Loucy (cell line): ENCODE measurements at regions not wholly inside any gene's neighbourhood (a gene's known extent, or its start where the extent isn't known, plus 50 kb on each side); places are given as distances from the start of the nearest gene placed in this dataset.

ENCODE experiments used
- H2AFZ ChIP-seq: fragments of 200-600 bp; sonication (generic); 2 replicates; pipeline ENCODE4 v1.6.0; 2016; ENCODE audit warnings: antibody characterized with exemption, mild to moderate bottlenecking, low read length, moderate library complexity
- H3F3A ChIP-seq: fragments of 200-600 bp; 2 replicates; pipeline ENCODE4 v1.6.0; 2016; ENCODE audit warnings: antibody characterized with exemption, low read depth, mild to moderate bottlenecking
- H3K27me3 ChIP-seq: fragments of 200-600 bp; sonication (generic); 2 replicates; pipeline ENCODE4 v1.6.1; 2014; ENCODE audit warnings: low read length, mild to moderate bottlenecking; ENCODE audit not compliant: insufficient read depth, poor library complexity, severe bottlenecking
- H3K36me3 ChIP-seq: fragments of 200-600 bp; sonication (generic); 2 replicates; pipeline ENCODE4 v1.6.1; 2016; ENCODE audit warnings: low read length; ENCODE audit not compliant: insufficient read depth
- H3K4me1 ChIP-seq: fragments of 200-600 bp; sonication (generic); 2 replicates; pipeline ENCODE4 v1.5.1; 2014; ENCODE audit warnings: low read length, mild to moderate bottlenecking; ENCODE audit not compliant: insufficient read depth, poor library complexity, severe bottlenecking
- H3K4me2 ChIP-seq: fragments of 200-600 bp; sonication (generic); 2 replicates; pipeline ENCODE4 v1.6.0; 2014; ENCODE audit warnings: antibody characterized with exemption, low read length, low read depth, mild to moderate bottlenecking; ENCODE audit not compliant: poor library complexity, severe bottlenecking
- H3K4me3 ChIP-seq: fragments of 200-600 bp; sonication (generic); 2 replicates; pipeline ENCODE4 v1.5.1; 2014; ENCODE audit warnings: low read length, mild to moderate bottlenecking, mixed read lengths; ENCODE audit not compliant: poor library complexity, severe bottlenecking
- H3K79me2 ChIP-seq: fragments of 200-600 bp; sonication (generic); 2 replicates; pipeline ENCODE4 v1.6.1; 2014; ENCODE audit warnings: low read length; ENCODE audit not compliant: insufficient read depth
- H3K9ac ChIP-seq: fragments of 200-600 bp; sonication (generic); 2 replicates; pipeline ENCODE4 v1.6.0; 2014; ENCODE audit warnings: mild to moderate bottlenecking, low read depth, low read length, moderate library complexity; ENCODE audit not compliant: poor library complexity, severe bottlenecking
- H3K9me2 ChIP-seq: fragments of 200-600 bp; sonication (generic); replicated peaks from 2 replicates; pipeline ENCODE4 v1.6.1; 2016; ENCODE audit warnings: low read depth, low read length, mixed read lengths
- H3K9me3 ChIP-seq: fragments of 200-600 bp; sonication (generic); 2 replicates; pipeline ENCODE4 v1.6.1; 2014; ENCODE audit warnings: mild to moderate bottlenecking, antibody characterized with exemption, low read length, low read depth; ENCODE audit not compliant: insufficient read depth
- H4K20me1 ChIP-seq: fragments of 200-600 bp; sonication (generic); 2 replicates; pipeline ENCODE4 v1.6.0; 2014; ENCODE audit warnings: antibody characterized with exemption, low read length, mild to moderate bottlenecking; ENCODE audit not compliant: insufficient read depth, poor library complexity, severe bottlenecking
- EZH2phosphoT487 ChIP-seq: fragments of 200-600 bp; IDR thresholded peaks from 2 replicates; pipeline ENCODE4 v1.6.1; 2018; ENCODE audit warnings: antibody characterized with exemption, mild to moderate bottlenecking, moderate library complexity, borderline replicate concordance
- TF ChIP-seq, protein P1 (sequence below): fragments of 200-600 bp; sonication (generic); conservative IDR thresholded peaks from 2 replicates; pipeline ENCODE4 v1.5.1; 2014; ENCODE audit warnings: mild to moderate bottlenecking, antibody characterized with exemption, low read length

DNA sequence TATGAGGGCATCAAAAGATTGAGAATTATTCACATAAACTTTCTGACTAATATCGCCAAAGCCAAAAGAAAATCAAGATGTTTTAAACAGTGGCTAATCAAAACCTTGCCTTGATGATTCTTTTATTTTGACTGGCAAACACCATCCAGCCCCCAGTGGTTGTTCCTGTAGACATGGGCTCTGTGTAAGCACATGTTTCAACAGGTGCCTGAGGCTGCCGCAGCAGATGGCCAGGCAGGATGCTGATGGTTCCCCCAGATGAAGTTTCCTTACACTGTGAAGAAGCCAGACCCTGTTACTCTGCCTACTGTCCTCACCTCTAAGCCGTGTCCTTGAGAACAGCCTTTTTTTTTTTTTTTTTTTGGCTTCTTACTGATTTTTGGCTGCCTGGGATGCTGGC is 146.5 kb downstream of the RAB11FIP2 start:
- Histone ChIP-seq H3K9ac (no peak overlapping the region), H3K4me2 (no peak overlapping the region), H2AFZ (no peak overlapping the region), H3K36me3 (no peaks in the 10 kb centered on the region), H3K4me3 (no peak overlapping the region), H3K79me2 (no peaks in the 10 kb centered on the region), H3K27me3 (peaks cover 26% of the 10 kb centered on the region), H3F3A (no peaks in the 10 kb centered on the region), H3K4me1 (peaks cover 6% of the 10 kb centered on the region), H3K9me3 (no peaks in the 10 kb centered on the region), H3K9me2 (no peaks in the 10 kb centered on the region), H4K20me1 (no peaks in the 10 kb centered on the region)
- TF ChIP-seq, protein P1, sequence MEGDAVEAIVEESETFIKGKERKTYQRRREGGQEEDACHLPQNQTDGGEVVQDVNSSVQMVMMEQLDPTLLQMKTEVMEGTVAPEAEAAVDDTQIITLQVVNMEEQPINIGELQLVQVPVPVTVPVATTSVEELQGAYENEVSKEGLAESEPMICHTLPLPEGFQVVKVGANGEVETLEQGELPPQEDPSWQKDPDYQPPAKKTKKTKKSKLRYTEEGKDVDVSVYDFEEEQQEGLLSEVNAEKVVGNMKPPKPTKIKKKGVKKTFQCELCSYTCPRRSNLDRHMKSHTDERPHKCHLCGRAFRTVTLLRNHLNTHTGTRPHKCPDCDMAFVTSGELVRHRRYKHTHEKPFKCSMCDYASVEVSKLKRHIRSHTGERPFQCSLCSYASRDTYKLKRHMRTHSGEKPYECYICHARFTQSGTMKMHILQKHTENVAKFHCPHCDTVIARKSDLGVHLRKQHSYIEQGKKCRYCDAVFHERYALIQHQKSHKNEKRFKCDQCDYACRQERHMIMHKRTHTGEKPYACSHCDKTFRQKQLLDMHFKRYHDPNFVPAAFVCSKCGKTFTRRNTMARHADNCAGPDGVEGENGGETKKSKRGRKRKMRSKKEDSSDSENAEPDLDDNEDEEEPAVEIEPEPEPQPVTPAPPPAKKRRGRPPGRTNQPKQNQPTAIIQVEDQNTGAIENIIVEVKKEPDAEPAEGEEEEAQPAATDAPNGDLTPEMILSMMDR = no peak
- TF ChIP-seq EZH2phosphoT487 = no peak

DNA sequence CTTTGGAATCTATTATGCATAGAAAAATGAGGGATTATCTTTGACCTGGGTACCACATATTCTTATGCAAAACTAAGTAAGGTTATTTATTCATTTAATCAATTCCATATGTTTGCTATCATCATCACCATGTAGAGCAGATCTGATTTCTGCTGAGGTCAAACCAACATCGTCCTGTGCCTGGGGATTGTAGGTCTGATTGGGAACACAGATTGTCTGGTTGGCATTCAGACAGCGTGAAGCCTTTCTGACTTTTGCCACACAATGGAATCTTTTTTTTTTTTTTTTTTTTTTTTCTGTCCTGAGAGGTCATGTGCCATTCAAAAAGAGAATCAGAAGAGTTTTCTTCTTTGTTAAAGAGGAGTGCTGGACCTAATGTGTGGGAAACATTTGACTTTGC is 142.9 kb downstream of the RAB11FIP2 start:
- no peaks in the 10 kb centered on the region for H3K36me3 ChIP-seq
- no peaks in the 10 kb centered on the region for H3K9me2 ChIP-seq
- no peak overlapping the region for H3K9ac ChIP-seq
- no peaks in the 10 kb centered on the region for H3K79me2 ChIP-seq
- no peaks in the 10 kb centered on the region for H3F3A ChIP-seq
- TF ChIP-seq, protein P1 = no peak
- TF ChIP-seq EZH2phosphoT487 = no peak
- peaks cover 28% of the 10 kb centered on the region for H3K27me3 ChIP-seq
- H3K9me3 ChIP-seq = no peaks in the 10 kb centered on the region
- H4K20me1 ChIP-seq = no peaks in the 10 kb centered on the region
- H2AFZ ChIP-seq = no peak overlapping the region
- no peaks in the 10 kb centered on the region for H3K4me1 ChIP-seq
- H3K4me3 ChIP-seq = no peak overlapping the region
- H3K4me2 ChIP-seq = no peak overlapping the region

DNA sequence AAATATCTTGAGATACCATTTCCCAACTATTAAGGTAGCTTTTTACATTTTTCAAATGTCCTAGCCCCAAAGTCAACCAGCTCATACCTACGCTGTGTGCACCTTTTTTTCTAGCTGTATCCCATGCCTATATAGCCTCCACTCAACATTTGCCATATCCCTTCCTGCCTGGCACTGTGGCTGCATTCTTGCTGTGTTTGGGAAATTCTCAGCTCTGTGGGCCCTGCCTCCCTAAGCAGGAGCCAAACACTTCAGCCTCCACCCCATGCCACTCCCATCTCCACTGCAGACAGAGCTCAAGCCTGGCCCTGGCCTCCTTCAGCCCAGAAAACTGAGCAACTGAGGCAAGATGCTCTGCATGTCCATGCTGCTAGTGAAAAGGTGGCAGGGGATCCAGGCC is 141.3 kb downstream of the RAB11FIP2 start:
- no peak overlapping the region for H3K4me3 ChIP-seq
- no peak overlapping the region for H3K9ac ChIP-seq
- no peak for TF ChIP-seq EZH2phosphoT487
- TF ChIP-seq, protein P1 = no peak
- H3K9me2 ChIP-seq = no peaks in the 10 kb centered on the region
- no peaks in the 10 kb centered on the region for H3K36me3 ChIP-seq
- H3K27me3 ChIP-seq = peaks cover 26% of the 10 kb centered on the region
- H4K20me1 ChIP-seq = no peaks in the 10 kb centered on the region
- H3F3A ChIP-seq = no peaks in the 10 kb centered on the region
- H3K4me2 ChIP-seq = no peak overlapping the region
- no peaks in the 10 kb centered on the region for H3K9me3 ChIP-seq
- H2AFZ ChIP-seq = no peak overlapping the region
- H3K79me2 ChIP-seq = no peaks in the 10 kb centered on the region
- no peaks in the 10 kb centered on the region for H3K4me1 ChIP-seq
